Endothelial cell (in vitro differentiated cells): ENCODE measurements at regions not wholly inside any gene's neighbourhood (a gene's known extent, or its start where the extent isn't known, plus 50 kb on each side); places are given as distances from the start of the nearest gene placed in this dataset.
"Not testable (repeated sequence)": the region's sequence is repeated elsewhere in the genome, so short reads cannot be mapped to it uniquely, and the experiment has no call there.

Source experiments
- DNase-seq: peaks from one replicate; pipeline ENCODE4 v3.0.0; 2021; ENCODE audit warnings: low spot score
- H3K27ac Mint-ChIP-seq: one replicate; pipeline ENCODE4 v1.8.0; 2021; ENCODE audit warnings: mixed read lengths, inconsistent platforms; ENCODE audit not compliant: unreplicated experiment
- H3K27me3 Mint-ChIP-seq: one replicate; pipeline ENCODE4 v1.8.0; 2021; ENCODE audit warnings: mild to moderate bottlenecking, moderate library complexity, mixed read lengths, inconsistent platforms; ENCODE audit not compliant: unreplicated experiment
- H3K36me3 Mint-ChIP-seq: one replicate; pipeline ENCODE4 v1.8.0; 2021; ENCODE audit warnings: mild to moderate bottlenecking, low read depth, mixed read lengths, inconsistent platforms; ENCODE audit not compliant: unreplicated experiment
- H3K4me1 Mint-ChIP-seq: one replicate; pipeline ENCODE4 v1.8.0; 2021; ENCODE audit warnings: mild to moderate bottlenecking, mixed read lengths, inconsistent platforms; ENCODE audit not compliant: unreplicated experiment
- H3K4me3 Mint-ChIP-seq: one replicate; pipeline ENCODE4 v1.8.0; 2021; ENCODE audit warnings: mild to moderate bottlenecking, mixed read lengths, inconsistent platforms; ENCODE audit not compliant: unreplicated experiment
- H3K9me3 Mint-ChIP-seq: one replicate; pipeline ENCODE4 v1.8.0; 2021; ENCODE audit warnings: mixed read lengths, inconsistent platforms; ENCODE audit not compliant: unreplicated experiment
- TF ChIP-seq, protein P1 (sequence below): fragments of 200-600 bp; sonication (generic); IDR thresholded peaks from one replicate; pipeline ENCODE4 v1.5.0; 2021; ENCODE audit warnings: antibody characterized with exemption; ENCODE audit not compliant: unreplicated experiment

DNA sequence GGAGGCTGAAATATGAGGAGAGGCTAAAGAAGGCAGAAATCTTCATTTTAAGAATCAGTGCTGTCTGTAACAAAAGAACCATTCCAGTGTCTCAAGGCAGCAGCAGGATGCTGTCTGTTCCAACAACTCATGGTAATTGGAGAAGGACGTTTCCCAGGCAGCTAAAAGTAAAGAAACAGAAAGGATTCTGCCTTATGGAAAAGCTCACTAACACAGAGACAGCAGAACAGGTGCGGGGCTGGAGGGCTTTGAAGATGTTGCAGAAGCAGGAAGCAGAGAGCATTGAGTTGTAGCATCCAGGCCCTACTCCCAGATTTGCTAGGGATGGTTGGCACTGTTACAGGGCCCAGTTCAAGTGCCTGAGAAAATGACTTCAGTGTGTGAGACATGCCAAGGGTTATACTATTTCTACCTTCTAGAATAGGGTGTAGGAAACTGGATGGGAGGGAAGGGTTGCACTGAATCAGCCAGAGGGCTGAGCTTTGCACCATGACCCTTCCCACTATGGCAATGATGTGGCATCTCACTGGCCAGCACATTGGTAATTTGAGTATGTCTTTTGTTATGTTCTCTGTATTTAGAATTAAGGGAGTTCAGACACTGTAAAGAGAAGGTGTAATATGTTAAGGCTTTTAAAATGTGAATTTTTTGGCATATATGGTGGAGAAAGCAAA lies 160.0 kb upstream of the FBXO33 start:
- Mint-ChIP-seq H3K4me1 (no peaks in the 10 kb centered on the region), H3K36me3 (peaks cover 8% of the 10 kb centered on the region), H3K4me3 (no peak overlapping the region), H3K27ac (no peak overlapping the region), H3K27me3 (peaks cover 4% of the 10 kb centered on the region), H3K9me3 (no peaks in the 10 kb centered on the region)
- TF ChIP-seq, protein P1, sequence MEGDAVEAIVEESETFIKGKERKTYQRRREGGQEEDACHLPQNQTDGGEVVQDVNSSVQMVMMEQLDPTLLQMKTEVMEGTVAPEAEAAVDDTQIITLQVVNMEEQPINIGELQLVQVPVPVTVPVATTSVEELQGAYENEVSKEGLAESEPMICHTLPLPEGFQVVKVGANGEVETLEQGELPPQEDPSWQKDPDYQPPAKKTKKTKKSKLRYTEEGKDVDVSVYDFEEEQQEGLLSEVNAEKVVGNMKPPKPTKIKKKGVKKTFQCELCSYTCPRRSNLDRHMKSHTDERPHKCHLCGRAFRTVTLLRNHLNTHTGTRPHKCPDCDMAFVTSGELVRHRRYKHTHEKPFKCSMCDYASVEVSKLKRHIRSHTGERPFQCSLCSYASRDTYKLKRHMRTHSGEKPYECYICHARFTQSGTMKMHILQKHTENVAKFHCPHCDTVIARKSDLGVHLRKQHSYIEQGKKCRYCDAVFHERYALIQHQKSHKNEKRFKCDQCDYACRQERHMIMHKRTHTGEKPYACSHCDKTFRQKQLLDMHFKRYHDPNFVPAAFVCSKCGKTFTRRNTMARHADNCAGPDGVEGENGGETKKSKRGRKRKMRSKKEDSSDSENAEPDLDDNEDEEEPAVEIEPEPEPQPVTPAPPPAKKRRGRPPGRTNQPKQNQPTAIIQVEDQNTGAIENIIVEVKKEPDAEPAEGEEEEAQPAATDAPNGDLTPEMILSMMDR: no peak
- DNase-seq: no peak

DNA sequence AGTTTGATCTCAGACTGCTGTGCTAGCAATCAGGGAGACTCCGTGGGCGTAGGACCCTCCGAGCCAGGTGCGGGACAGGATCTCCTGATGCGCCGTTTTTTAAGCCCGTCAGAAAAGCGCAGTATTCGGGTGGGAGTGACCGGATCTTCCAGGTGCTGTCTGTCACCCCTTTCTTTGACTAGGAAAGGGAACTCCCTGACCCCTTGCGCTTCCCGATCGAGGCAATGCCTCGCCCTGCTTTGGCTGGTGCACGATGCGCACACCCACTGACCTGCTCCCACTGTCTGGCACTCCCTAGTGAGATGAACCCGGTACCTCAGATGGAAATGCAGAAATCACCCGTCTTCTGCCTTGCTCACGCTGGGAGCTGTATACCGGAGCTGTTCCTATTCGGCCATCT lies 157.6 kb upstream of the FBXO33 start:
- H3K4me1 Mint-ChIP-seq, H3K36me3 Mint-ChIP-seq, H3K27ac Mint-ChIP-seq, H3K9me3 Mint-ChIP-seq, DNase-seq, H3K27me3 Mint-ChIP-seq: not testable (repeated sequence)
- peak overlapping the region; percentile 25 for H3K4me3 Mint-ChIP-seq

DNA sequence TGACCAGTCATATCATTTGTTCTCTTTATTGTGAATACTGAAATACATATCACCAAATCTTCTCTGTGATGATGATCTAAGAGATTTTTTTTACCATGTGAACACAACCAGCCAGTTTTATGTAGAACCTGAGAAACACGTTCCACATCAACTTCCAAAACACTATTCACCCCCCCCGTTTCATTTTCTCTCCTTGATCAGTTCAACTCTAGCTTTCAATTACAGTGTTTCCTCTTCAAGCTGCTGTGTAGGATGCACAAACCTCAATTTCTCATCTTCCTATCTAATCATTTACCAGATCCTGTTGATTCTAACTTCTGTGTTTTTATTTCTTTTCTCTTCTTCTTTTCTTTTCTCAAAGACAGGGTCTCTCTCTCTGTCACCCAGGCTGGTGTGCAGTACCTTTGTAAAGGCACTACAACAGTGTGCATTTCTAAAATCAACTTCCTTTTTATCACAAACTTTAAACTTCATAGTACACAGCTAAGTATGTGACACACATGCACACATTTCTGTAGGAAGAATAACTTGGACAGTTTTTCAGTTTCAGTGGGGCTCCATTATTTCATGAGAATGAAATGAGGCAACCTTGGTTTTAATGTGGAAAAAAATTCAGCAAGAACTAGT lies 149.9 kb upstream of the FBXO33 start:
- Mint-ChIP-seq H3K9me3 (no peaks in the 10 kb centered on the region), H3K27ac (no peak overlapping the region), H3K36me3 (no peaks in the 10 kb centered on the region), H3K27me3 (no peaks in the 10 kb centered on the region), H3K4me3 (no peak overlapping the region), H3K4me1 (no peaks in the 10 kb centered on the region)
- DNase-seq: no peak
- TF ChIP-seq, protein P1: no peak

DNA sequence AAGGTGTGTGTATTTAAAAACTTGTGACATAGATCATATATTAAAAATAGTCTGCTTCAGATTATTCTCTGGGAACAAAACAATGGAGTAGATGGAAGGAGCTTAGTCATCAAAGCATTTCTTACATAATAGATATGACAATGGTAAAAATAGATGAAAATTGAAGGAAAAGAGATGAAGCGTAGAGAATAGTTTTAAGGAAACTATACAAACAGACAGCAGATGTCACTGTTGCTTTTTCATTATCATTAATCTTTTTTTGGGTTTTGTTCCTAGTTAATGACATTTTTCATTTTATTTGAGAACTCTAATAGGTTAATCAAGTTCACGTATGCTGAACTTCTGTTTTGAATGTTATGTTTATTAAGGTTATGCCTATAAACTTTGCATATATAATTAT lies 149.2 kb upstream of the FBXO33 start:
- no peak overlapping the region for H3K4me3 Mint-ChIP-seq
- TF ChIP-seq, protein P1: no peak
- H3K36me3 Mint-ChIP-seq: no peaks in the 10 kb centered on the region
- H3K9me3 Mint-ChIP-seq: no peaks in the 10 kb centered on the region
- DNase-seq: no peak
- H3K4me1 Mint-ChIP-seq: no peaks in the 10 kb centered on the region
- H3K27me3 Mint-ChIP-seq: no peaks in the 10 kb centered on the region
- no peak overlapping the region for H3K27ac Mint-ChIP-seq

DNA sequence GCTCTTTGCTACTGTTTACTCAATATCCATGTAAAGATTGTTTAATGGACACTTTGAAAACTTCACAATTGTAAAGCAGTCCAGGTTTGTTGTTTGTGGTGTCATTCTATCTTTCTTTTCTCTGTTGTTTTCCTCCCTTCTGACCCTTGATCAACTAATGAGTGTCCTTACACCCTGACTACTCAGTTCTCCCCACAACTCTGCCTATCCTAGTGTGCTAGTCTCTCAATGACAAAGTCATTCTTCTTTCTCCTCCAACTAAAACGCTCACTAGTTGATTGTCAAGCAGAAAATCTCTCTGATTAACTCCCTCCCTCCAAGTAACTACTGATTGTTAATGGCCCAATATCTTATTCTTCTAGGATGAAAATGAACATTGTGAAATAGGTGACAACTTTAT lies 148.5 kb upstream of the FBXO33 start:
- no peaks in the 10 kb centered on the region for H3K9me3 Mint-ChIP-seq
- H3K4me1 Mint-ChIP-seq: no peaks in the 10 kb centered on the region
- TF ChIP-seq, protein P1: no peak
- H3K27me3 Mint-ChIP-seq: no peaks in the 10 kb centered on the region
- no peak for DNase-seq
- no peak overlapping the region for H3K27ac Mint-ChIP-seq
- H3K4me3 Mint-ChIP-seq: no peak overlapping the region
- H3K36me3 Mint-ChIP-seq: no peaks in the 10 kb centered on the region
